ENCODE measurements at regions not wholly inside any gene's neighbourhood (a gene's known extent, or its start where the extent isn't known, plus 50 kb on each side); places are given as distances from the start of the nearest gene placed in this dataset.

DNA sequence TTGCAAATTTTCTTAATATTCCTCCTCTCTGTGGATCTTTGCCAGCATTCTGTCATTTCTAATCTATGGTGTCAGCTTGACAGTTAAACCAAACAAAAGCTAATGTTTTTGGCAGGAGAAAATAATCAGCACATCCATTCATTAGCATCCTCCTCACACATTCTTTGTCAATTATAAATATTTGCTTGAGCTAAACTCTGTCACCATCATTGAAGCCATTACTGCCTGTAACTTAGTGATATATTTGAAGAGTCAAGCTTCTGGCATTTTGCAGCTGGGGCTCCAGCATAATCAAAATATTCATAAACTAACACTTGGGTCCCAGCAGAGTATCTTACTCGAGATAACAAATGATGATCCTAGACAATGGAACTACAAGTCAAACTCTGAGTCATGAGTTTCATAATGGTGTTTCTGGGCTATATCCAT lies 126.1 kb downstream of the EIF4E start:
- no peak for TF ChIP-seq CTCF (conservative IDR thresholded peaks at IDR 0.05)
- TF ChIP-seq ZFX (IDR thresholded peaks at IDR 0.05) = no peak
